ENCODE measurements at regions not wholly inside any gene's neighbourhood (a gene's known extent, or its start where the extent isn't known, plus 50 kb on each side); places are given as distances from the start of the nearest gene placed in this dataset.

DNA sequence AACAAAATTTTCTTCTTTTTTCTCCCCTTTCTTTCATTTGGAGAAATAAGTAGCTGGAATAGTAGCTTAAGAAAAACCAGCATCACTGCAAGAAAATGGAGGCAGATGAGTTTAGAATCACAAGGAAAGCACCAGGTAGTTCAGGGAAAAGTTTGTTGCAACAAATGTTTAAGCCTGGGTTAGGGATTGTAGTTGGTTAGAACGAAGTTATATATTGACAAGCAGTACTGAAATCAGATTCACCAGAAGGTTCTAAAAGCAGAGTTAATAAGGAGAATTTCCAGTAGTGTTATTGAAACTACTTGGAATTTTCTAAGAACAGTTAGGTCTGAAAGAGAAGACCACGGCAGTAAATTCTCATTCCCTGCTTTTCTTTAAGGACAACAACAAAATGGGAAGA, 70.2 kb downstream of the BMP2 start:
- TF ChIP-seq, protein P1, sequence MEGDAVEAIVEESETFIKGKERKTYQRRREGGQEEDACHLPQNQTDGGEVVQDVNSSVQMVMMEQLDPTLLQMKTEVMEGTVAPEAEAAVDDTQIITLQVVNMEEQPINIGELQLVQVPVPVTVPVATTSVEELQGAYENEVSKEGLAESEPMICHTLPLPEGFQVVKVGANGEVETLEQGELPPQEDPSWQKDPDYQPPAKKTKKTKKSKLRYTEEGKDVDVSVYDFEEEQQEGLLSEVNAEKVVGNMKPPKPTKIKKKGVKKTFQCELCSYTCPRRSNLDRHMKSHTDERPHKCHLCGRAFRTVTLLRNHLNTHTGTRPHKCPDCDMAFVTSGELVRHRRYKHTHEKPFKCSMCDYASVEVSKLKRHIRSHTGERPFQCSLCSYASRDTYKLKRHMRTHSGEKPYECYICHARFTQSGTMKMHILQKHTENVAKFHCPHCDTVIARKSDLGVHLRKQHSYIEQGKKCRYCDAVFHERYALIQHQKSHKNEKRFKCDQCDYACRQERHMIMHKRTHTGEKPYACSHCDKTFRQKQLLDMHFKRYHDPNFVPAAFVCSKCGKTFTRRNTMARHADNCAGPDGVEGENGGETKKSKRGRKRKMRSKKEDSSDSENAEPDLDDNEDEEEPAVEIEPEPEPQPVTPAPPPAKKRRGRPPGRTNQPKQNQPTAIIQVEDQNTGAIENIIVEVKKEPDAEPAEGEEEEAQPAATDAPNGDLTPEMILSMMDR (IDR thresholded peaks at IDR 0.05): no peak
- no peak for TF ChIP-seq POLR2A (IDR thresholded peaks at IDR 0.05)
